Ishikawa (cell line): ENCODE measurements at regions not wholly inside any gene's neighbourhood (a gene's known extent, or its start where the extent isn't known, plus 50 kb on each side); places are given as distances from the start of the nearest gene placed in this dataset.

ENCODE experiments used
- CEBPB ChIP-seq: IDR thresholded peaks from 2 replicates; pipeline ENCODE4 v1.6.1; 2012
- CREB1 ChIP-seq: IDR thresholded peaks from 2 replicates; pipeline ENCODE4 v1.6.1; 2012; ENCODE audit warnings: low read depth
- EP300 ChIP-seq: IDR thresholded peaks from 2 replicates; pipeline ENCODE4 v1.6.1; 2012; ENCODE audit warnings: borderline replicate concordance
- FOXM1 ChIP-seq: IDR thresholded peaks from 2 replicates; pipeline ENCODE4 v1.6.1; 2012; ENCODE audit warnings: low read depth, borderline replicate concordance
- MAX ChIP-seq: IDR thresholded peaks from 2 replicates; pipeline ENCODE4 v1.6.1; 2012
- NFIC ChIP-seq: IDR thresholded peaks from 2 replicates; pipeline ENCODE4 v1.6.1; 2012
- RAD21 ChIP-seq: IDR thresholded peaks from 2 replicates; pipeline ENCODE4 v1.6.1; 2012; ENCODE audit warnings: low read depth
- REST ChIP-seq: IDR thresholded peaks from 2 replicates; pipeline ENCODE4 v1.6.1; 2012; ENCODE audit warnings: low read depth, mild to moderate bottlenecking
- TAF1 ChIP-seq: IDR thresholded peaks from 2 replicates; pipeline ENCODE4 v1.6.1; 2012; ENCODE audit warnings: low read depth, mild to moderate bottlenecking
- USF1 ChIP-seq: IDR thresholded peaks from 2 replicates; pipeline ENCODE4 v1.6.1; 2012
- YY1 ChIP-seq: IDR thresholded peaks from 2 replicates; pipeline ENCODE4 v1.6.1; 2012; ENCODE audit warnings: low read depth

GRCh38 chr1:229135773-229136172 lies 135.1 kb upstream of the RAB4A start:
- TF ChIP-seq CEBPB (no peak), NFIC (no peak), REST (no peak), YY1 (no peak), MAX (no peak), RAD21 (no peak), USF1 (no peak), EP300 (no peak), CREB1 (no peak), TAF1 (no peak), FOXM1 (no peak)
